ENCODE measurements at regions not wholly inside any gene's neighbourhood (a gene's known extent, or its start where the extent isn't known, plus 50 kb on each side); places are given as distances from the start of the nearest gene placed in this dataset.

GRCh38 chr4:66294638-66295037, 624.3 kb upstream of the EPHA5 start:
- no peak for TF ChIP-seq CTCF (IDR thresholded peaks at IDR 0.05; ENCODE audit: low read length)
- no peak for TF ChIP-seq EZH2 (optimal IDR thresholded peaks at IDR 0.05; ENCODE audit: low read depth, low read length)
- no peak for TF ChIP-seq EZH2phosphoT487 (IDR thresholded peaks at IDR 0.05; ENCODE audit: low read length)

Data from MM.1S (cell line).